Fibroblast of the aortic adventitia (primary cell): ENCODE measurements at regions not wholly inside any gene's neighbourhood (a gene's known extent, or its start where the extent isn't known, plus 50 kb on each side); places are given as distances from the start of the nearest gene placed in this dataset.
A peak's percentile ranks its signal among the peaks of the same experiment; 100 is the strongest.
"Not testable (repeated sequence)": the region's sequence is repeated elsewhere in the genome, so short reads cannot be mapped to it uniquely, and the experiment has no call there.

Experiments
- DNase-seq: peaks from one replicate; pipeline ENCODE4 v3.0.0-alpha.2; 2010; ENCODE audit warnings: low read depth
- H3K4me3 ChIP-seq: 2 replicates; pipeline ENCODE4 v1.5.1; 2011; ENCODE audit warnings: low read depth, mild to moderate bottlenecking, control low read depth, low read length, moderate library complexity
- TF ChIP-seq, protein P1 (sequence below): IDR thresholded peaks from 2 replicates; pipeline ENCODE4 v1.5.1; 2011; ENCODE audit warnings: mild to moderate bottlenecking, low read length, control low read depth, inconsistent platforms; ENCODE audit not compliant: insufficient read depth

DNA sequence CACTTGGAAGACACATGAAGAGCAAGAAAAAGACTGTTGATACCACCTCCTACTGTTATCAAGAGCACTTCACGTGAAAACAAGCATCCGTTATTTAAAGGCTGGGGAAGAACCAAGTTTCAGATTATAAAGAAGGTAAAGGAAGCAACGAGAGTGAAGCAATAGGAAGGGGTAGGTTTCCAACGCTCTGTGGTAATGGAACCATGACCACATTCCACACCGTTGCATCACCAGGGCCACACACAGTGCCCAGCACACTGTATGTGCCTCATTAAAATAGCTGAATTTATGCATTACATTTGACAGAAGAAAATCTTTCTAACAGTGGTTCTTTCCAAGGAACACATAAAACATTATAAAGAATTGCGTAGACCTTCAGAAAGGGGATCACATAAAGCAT, 435.8 kb downstream of the MRPL39 start:
- DNase-seq = peak; percentile 0
- TF ChIP-seq, protein P1, sequence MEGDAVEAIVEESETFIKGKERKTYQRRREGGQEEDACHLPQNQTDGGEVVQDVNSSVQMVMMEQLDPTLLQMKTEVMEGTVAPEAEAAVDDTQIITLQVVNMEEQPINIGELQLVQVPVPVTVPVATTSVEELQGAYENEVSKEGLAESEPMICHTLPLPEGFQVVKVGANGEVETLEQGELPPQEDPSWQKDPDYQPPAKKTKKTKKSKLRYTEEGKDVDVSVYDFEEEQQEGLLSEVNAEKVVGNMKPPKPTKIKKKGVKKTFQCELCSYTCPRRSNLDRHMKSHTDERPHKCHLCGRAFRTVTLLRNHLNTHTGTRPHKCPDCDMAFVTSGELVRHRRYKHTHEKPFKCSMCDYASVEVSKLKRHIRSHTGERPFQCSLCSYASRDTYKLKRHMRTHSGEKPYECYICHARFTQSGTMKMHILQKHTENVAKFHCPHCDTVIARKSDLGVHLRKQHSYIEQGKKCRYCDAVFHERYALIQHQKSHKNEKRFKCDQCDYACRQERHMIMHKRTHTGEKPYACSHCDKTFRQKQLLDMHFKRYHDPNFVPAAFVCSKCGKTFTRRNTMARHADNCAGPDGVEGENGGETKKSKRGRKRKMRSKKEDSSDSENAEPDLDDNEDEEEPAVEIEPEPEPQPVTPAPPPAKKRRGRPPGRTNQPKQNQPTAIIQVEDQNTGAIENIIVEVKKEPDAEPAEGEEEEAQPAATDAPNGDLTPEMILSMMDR = no peak
- H3K4me3 ChIP-seq = no peak overlapping the region

DNA sequence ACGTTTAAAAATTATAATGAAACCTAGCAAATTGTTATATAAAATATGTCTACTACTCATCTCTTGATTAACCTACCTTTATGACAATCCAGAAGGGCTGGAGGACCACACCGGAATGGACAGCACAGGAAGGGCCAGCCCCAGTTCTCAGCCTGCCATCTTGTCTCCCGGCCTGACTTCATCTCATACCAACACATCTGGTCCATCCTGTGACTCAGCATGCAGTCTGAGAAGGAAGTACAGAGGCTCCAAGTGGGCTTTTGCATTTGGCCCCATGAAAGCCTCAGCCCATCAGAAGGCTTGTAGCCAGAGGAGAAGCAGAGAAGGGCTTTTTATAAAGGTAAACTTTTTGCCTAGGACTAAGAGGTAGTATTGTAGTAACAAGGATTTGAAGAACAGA, 436.6 kb downstream of the MRPL39 start:
- TF ChIP-seq, protein P1 = no peak
- DNase-seq = no peak
- H3K4me3 ChIP-seq = no peak overlapping the region

DNA sequence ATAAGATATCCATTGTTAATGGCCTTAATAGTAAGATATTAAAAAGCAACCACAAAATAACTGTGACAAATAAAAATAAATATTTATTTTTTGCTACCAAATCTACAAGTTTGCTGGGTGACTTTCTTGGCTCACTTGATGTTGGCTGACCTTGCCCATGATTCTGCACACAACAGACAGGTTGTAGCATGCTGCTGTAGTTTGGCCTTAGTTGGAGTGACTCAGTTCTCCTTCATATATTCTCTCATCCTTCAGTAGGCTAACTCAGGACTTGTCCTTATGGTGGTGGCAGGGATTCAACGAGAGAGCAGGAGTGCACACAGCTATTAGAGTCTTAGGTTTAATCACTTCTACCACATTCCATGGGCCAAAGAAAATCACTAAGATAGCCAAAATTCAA, 437.9 kb downstream of the MRPL39 start:
- TF ChIP-seq, protein P1 = no peak
- no peak overlapping the region for H3K4me3 ChIP-seq
- no peak for DNase-seq

DNA sequence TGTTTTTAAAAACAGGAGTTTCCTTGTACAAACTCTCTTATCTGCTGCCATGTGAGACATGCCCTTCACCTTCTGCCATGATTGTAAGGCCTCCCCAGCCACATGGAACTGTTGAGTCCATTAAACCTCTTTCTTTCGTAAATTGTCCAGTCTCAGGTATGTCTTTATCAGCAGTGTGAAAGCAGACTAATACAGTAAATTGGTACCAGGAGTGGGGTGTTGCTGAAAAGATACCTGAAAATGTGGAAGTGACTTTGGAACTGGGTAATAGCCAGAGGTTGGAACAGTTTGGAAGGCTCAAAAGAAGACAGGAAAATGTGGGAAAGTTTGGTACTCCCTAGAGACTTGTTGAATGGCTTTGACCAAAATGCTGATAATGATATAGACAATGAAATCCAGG, 440.4 kb downstream of the MRPL39 start:
- not testable (repeated sequence) for H3K4me3 ChIP-seq, DNase-seq

- no peak overlapping the region for H3K4me3 ChIP-seq
- TF ChIP-seq, protein P1 = no peak
- no peak for DNase-seq
Observed at GRCh38 chr21:25161571-25161970, 445.7 kb downstream of the MRPL39 start.

DNA sequence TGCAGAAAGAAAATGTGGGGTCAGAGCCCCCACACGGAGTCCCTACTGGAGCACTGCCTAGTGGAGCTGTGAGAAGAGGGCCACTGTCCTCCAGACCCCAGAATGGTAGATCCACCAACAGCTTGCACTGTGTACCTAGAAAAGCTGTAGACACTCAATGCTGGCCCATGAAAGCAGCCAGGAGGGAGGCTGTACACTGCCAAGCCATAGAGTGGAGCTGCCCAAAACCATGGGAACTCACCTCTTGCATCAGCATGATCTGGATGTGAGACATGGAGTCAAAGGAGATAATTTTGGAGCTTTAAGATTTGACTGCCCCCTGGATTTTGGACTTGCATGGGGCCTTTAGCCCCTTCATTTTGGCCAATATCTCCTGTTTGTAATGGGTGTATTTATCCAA, 452.3 kb downstream of the MRPL39 start:
- not testable (repeated sequence) for DNase-seq

DNA sequence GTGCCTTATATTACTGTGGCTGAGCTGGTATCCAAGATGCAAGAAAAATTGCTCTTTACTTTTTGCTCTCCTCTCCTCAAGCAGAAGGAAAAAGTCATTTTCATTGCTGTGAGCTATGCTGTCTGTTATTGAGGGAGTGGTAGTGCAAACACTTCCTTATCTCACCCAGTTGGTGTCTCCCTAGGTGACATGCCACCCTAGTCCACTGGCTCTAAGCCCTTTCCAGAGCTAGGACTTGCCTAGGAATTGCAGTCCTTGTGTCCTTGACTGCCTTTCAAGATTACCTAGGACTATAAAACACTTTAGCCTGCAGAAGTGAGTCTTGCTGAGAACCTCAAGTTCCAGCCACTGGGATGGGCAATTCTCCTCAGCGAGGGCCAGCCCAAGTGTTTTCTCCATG, 458.3 kb downstream of the MRPL39 start:
- DNase-seq = no peak
- H3K4me3 ChIP-seq = no peak overlapping the region
- TF ChIP-seq, protein P1 = no peak

More for the DNA sequence above, 452.3 kb downstream of the MRPL39 start:
- not testable (repeated sequence) for H3K4me3 ChIP-seq

DNA sequence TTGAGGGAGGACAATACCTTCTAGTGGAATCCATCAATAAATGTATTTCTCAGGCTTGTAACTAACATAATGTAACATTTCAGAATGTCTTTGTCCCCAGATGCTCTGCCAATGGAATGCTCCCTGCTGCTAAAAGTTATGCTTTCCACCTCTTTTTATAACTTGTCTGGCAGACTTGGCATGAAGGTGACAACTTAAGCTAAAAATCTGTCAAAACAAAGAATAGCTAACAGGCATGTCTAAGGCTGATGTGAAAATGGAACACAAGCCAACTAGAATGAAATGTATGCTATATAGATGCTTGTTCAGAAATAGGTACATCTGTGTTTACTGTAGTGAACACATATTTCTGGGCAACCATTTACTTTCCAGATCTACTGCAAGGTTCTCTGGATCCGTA, 467.9 kb downstream of the MRPL39 start:
- H3K4me3 ChIP-seq = no peak overlapping the region
- TF ChIP-seq, protein P1 = no peak
- no peak for DNase-seq
